Islet precursor cell (in vitro differentiated cells): ENCODE measurements at regions not wholly inside any gene's neighbourhood (a gene's known extent, or its start where the extent isn't known, plus 50 kb on each side); places are given as distances from the start of the nearest gene placed in this dataset.
A peak's percentile ranks its signal among the peaks of the same experiment; 100 is the strongest.

ENCODE experiments used
- DNase-seq: peaks from one replicate; pipeline ENCODE4 v3.0.0-alpha.2; 2018

GRCh38 chr16:51357839-51358238, 206.8 kb upstream of the SALL1 start:
- no peak for DNase-seq

GRCh38 chr16:51355875-51356274, 204.8 kb upstream of the SALL1 start:
- DNase-seq = no peak

GRCh38 chr16:51355195-51355594, 204.1 kb upstream of the SALL1 start:
- DNase-seq = no peak

- DNase-seq = no peak
These were observed 202.0 kb upstream of the SALL1 start for GRCh38 chr16:51353055-51353454.

GRCh38 chr16:51349626-51350025, 198.6 kb upstream of the SALL1 start:
- no peak for DNase-seq

GRCh38 chr16:51343411-51343810, 192.3 kb upstream of the SALL1 start:
- DNase-seq = no peak

- DNase-seq = no peak
These were observed 190.1 kb upstream of the SALL1 start for GRCh38 chr16:51341204-51341603.

GRCh38 chr16:51337662-51338061, 186.6 kb upstream of the SALL1 start:
- peak; percentile 61 for DNase-seq

- DNase-seq = peak; percentile 57
These were observed 177.7 kb upstream of the SALL1 start for GRCh38 chr16:51328733-51329132.

GRCh38 chr16:51327001-51327400, 175.9 kb upstream of the SALL1 start:
- DNase-seq = no peak

GRCh38 chr16:51326131-51326856, 175.2 kb upstream of the SALL1 start:
- peak; percentile 70 for DNase-seq

- DNase-seq = peak; percentile 55
These were observed 170.2 kb upstream of the SALL1 start for GRCh38 chr16:51321251-51321650.

GRCh38 chr16:51317575-51317974, 166.5 kb upstream of the SALL1 start:
- no peak for DNase-seq

- DNase-seq = no peak
These were observed 162.1 kb upstream of the SALL1 start for GRCh38 chr16:51313198-51313597.

GRCh38 chr16:51312363-51313150, 161.5 kb upstream of the SALL1 start:
- no peak for DNase-seq

- no peak for DNase-seq
These were observed 159.1 kb upstream of the SALL1 start for GRCh38 chr16:51310159-51310558.

- DNase-seq = no peak
These were observed 156.0 kb upstream of the SALL1 start for GRCh38 chr16:51306886-51307595.

- no peak for DNase-seq
These were observed 155.0 kb upstream of the SALL1 start for GRCh38 chr16:51306116-51306515.

GRCh38 chr16:51305337-51305736, 154.3 kb upstream of the SALL1 start:
- no peak for DNase-seq

GRCh38 chr16:51302042-51302441, 151.0 kb upstream of the SALL1 start:
- no peak for DNase-seq

- no peak for DNase-seq
These were observed 147.7 kb upstream of the SALL1 start for GRCh38 chr16:51298800-51299199.

- no peak for DNase-seq
These were observed 139.6 kb upstream of the SALL1 start for GRCh38 chr16:51290442-51291285.

- DNase-seq = no peak
These were observed 138.3 kb upstream of the SALL1 start for GRCh38 chr16:51289336-51289735.
